Astrocyte (in vitro differentiated cells and primary cell): ENCODE measurements at regions not wholly inside any gene's neighbourhood (a gene's known extent, or its start where the extent isn't known, plus 50 kb on each side); places are given as distances from the start of the nearest gene placed in this dataset.

Experiments
- EZH2 ChIP-seq: IDR thresholded peaks from 2 replicates; pipeline ENCODE4 v1.6.1; 2012; ENCODE audit warnings: mild to moderate bottlenecking, low read length, inconsistent platforms; ENCODE audit not compliant: insufficient read depth
- TF ChIP-seq, protein P1 (sequence below): IDR thresholded peaks from 2 replicates; pipeline ENCODE4 v1.5.1; 2011; ENCODE audit warnings: low read depth, mild to moderate bottlenecking, inconsistent platforms, low read length, moderate library complexity; ENCODE audit not compliant: insufficient read depth

DNA sequence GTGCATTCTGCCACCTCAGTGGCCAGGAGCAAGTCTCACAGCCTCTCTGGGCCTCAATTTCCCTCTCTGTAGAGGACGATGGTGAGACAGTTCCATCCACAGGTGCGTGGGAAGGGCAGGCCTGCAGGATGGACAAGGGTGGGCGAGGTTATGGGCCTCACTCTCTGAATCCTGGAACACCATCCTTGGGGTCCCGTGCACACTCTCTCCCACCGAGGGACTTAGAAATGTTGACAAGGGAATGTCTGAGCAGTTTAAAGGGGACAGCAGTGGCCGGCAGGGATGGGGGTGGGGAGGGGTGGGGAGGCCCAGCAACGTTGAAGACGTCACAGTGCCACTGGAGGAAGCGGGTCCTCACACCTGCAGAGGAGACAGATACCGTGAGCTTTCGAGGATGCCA lies 111.5 kb downstream of the FOXL3 start:
- TF ChIP-seq, protein P1, sequence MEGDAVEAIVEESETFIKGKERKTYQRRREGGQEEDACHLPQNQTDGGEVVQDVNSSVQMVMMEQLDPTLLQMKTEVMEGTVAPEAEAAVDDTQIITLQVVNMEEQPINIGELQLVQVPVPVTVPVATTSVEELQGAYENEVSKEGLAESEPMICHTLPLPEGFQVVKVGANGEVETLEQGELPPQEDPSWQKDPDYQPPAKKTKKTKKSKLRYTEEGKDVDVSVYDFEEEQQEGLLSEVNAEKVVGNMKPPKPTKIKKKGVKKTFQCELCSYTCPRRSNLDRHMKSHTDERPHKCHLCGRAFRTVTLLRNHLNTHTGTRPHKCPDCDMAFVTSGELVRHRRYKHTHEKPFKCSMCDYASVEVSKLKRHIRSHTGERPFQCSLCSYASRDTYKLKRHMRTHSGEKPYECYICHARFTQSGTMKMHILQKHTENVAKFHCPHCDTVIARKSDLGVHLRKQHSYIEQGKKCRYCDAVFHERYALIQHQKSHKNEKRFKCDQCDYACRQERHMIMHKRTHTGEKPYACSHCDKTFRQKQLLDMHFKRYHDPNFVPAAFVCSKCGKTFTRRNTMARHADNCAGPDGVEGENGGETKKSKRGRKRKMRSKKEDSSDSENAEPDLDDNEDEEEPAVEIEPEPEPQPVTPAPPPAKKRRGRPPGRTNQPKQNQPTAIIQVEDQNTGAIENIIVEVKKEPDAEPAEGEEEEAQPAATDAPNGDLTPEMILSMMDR = no peak
- no peak for TF ChIP-seq EZH2
